ENCODE measurements at regions not wholly inside any gene's neighbourhood (a gene's known extent, or its start where the extent isn't known, plus 50 kb on each side); places are given as distances from the start of the nearest gene placed in this dataset.

GRCh38 chr3:147216143-147216673 is 190.1 kb downstream of the ZIC4 start:
- Histone ChIP-seq H3K4me1 (ENCODE audit: insufficient read depth, low read length, poor library complexity, severe bottlenecking) (no peaks in the 10 kb centered on the region), H3K9me3 (ENCODE audit: insufficient read depth, low read depth, low read length) (no peaks in the 10 kb centered on the region), H3K9me2 (replicated peaks; ENCODE audit: low read depth, low read length) (no peaks in the 10 kb centered on the region), H3F3A (ENCODE audit: low read depth) (no peaks in the 10 kb centered on the region), H3K9ac (ENCODE audit: low read depth, low read length, poor library complexity, severe bottlenecking) (no peak overlapping the region), H3K4me2 (ENCODE audit: low read depth, low read length, poor library complexity, severe bottlenecking) (no peak overlapping the region), H3K4me3 (ENCODE audit: low read length, poor library complexity, severe bottlenecking) (no peak overlapping the region), H3K27me3 (ENCODE audit: insufficient read depth, low read length, poor library complexity, severe bottlenecking) (no peaks in the 10 kb centered on the region), H3K36me3 (ENCODE audit: insufficient read depth, low read length) (no peaks in the 10 kb centered on the region), H2AFZ (ENCODE audit: low read length) (no peak overlapping the region), H4K20me1 (ENCODE audit: insufficient read depth, low read length, poor library complexity, severe bottlenecking) (no peaks in the 10 kb centered on the region), H3K79me2 (ENCODE audit: insufficient read depth, low read length) (no peaks in the 10 kb centered on the region)
- TF ChIP-seq, protein P1, sequence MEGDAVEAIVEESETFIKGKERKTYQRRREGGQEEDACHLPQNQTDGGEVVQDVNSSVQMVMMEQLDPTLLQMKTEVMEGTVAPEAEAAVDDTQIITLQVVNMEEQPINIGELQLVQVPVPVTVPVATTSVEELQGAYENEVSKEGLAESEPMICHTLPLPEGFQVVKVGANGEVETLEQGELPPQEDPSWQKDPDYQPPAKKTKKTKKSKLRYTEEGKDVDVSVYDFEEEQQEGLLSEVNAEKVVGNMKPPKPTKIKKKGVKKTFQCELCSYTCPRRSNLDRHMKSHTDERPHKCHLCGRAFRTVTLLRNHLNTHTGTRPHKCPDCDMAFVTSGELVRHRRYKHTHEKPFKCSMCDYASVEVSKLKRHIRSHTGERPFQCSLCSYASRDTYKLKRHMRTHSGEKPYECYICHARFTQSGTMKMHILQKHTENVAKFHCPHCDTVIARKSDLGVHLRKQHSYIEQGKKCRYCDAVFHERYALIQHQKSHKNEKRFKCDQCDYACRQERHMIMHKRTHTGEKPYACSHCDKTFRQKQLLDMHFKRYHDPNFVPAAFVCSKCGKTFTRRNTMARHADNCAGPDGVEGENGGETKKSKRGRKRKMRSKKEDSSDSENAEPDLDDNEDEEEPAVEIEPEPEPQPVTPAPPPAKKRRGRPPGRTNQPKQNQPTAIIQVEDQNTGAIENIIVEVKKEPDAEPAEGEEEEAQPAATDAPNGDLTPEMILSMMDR (conservative IDR thresholded peaks at IDR 0.05; ENCODE audit: low read length) = no peak
- no peak for TF ChIP-seq EZH2phosphoT487 (IDR thresholded peaks at IDR 0.05; ENCODE audit: borderline replicate concordance)

DNA sequence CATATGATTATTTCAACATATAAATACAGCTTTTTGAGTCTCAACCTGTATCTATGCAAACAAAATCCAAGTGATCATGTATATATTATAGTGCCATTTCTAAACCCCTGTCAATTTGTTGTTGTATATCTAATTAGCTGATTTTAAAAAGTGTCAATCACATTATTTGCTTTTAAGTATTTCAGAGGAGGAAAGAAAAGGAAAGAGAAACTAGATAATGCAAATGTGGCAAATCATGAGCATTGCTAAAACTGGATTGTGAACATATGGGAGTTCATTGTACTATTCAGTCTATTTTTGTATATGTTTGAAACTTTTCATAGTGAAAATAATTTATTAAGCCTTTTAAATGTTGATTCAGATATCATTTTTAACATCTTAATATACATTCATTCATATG is 190.7 kb downstream of the ZIC4 start:
- no peaks in the 10 kb centered on the region for H3K36me3 ChIP-seq (ENCODE audit: insufficient read depth, low read length)
- H4K20me1 ChIP-seq (ENCODE audit: insufficient read depth, low read length, poor library complexity, severe bottlenecking) = no peaks in the 10 kb centered on the region
- H3K9me3 ChIP-seq (ENCODE audit: insufficient read depth, low read depth, low read length) = no peaks in the 10 kb centered on the region
- TF ChIP-seq EZH2phosphoT487 (IDR thresholded peaks at IDR 0.05; ENCODE audit: borderline replicate concordance) = no peak
- TF ChIP-seq, protein P1 (conservative IDR thresholded peaks at IDR 0.05; ENCODE audit: low read length) = no peak
- no peaks in the 10 kb centered on the region for H3K79me2 ChIP-seq (ENCODE audit: insufficient read depth, low read length)
- no peaks in the 10 kb centered on the region for H3K4me1 ChIP-seq (ENCODE audit: insufficient read depth, low read length, poor library complexity, severe bottlenecking)
- no peaks in the 10 kb centered on the region for H3K9me2 ChIP-seq (replicated peaks; ENCODE audit: low read depth, low read length)
- no peak overlapping the region for H3K9ac ChIP-seq (ENCODE audit: low read depth, low read length, poor library complexity, severe bottlenecking)
- H3K27me3 ChIP-seq (ENCODE audit: insufficient read depth, low read length, poor library complexity, severe bottlenecking) = no peaks in the 10 kb centered on the region
- H3K4me2 ChIP-seq (ENCODE audit: low read depth, low read length, poor library complexity, severe bottlenecking) = no peak overlapping the region
- no peaks in the 10 kb centered on the region for H3F3A ChIP-seq (ENCODE audit: low read depth)
- H2AFZ ChIP-seq (ENCODE audit: low read length) = no peak overlapping the region
- H3K4me3 ChIP-seq (ENCODE audit: low read length, poor library complexity, severe bottlenecking) = no peak overlapping the region

DNA sequence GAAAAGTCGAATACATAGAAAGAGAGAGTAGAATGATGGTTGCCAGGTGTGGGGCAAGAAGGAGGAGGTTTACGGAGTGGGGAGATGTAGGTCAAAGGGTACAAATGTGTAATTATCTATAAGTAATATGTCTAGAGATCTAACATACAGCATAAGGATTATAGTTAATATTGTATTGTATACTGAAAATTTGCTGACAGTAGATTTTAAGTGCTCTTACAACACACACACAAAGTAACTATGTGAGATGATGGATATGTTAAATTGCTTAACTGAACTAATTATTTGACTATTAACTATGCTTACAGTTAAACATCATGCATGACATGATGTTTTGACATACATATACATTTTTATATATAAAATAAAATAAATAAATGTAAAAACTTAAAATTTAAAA is 192.7 kb downstream of the ZIC4 start:
- no peaks in the 10 kb centered on the region for H3K9me2 ChIP-seq (replicated peaks; ENCODE audit: low read depth, low read length)
- no peaks in the 10 kb centered on the region for H3K9me3 ChIP-seq (ENCODE audit: insufficient read depth, low read depth, low read length)
- TF ChIP-seq, protein P1 (conservative IDR thresholded peaks at IDR 0.05; ENCODE audit: low read length) = no peak
- no peak for TF ChIP-seq EZH2phosphoT487 (IDR thresholded peaks at IDR 0.05; ENCODE audit: borderline replicate concordance)
- H2AFZ ChIP-seq (ENCODE audit: low read length) = no peak overlapping the region
- no peaks in the 10 kb centered on the region for H3F3A ChIP-seq (ENCODE audit: low read depth)
- H3K9ac ChIP-seq (ENCODE audit: low read depth, low read length, poor library complexity, severe bottlenecking) = no peak overlapping the region
- no peaks in the 10 kb centered on the region for H3K4me1 ChIP-seq (ENCODE audit: insufficient read depth, low read length, poor library complexity, severe bottlenecking)
- H3K36me3 ChIP-seq (ENCODE audit: insufficient read depth, low read length) = no peaks in the 10 kb centered on the region
- H3K4me3 ChIP-seq (ENCODE audit: low read length, poor library complexity, severe bottlenecking) = no peak overlapping the region
- no peaks in the 10 kb centered on the region for H4K20me1 ChIP-seq (ENCODE audit: insufficient read depth, low read length, poor library complexity, severe bottlenecking)
- no peaks in the 10 kb centered on the region for H3K27me3 ChIP-seq (ENCODE audit: insufficient read depth, low read length, poor library complexity, severe bottlenecking)
- H3K79me2 ChIP-seq (ENCODE audit: insufficient read depth, low read length) = no peaks in the 10 kb centered on the region
- no peak overlapping the region for H3K4me2 ChIP-seq (ENCODE audit: low read depth, low read length, poor library complexity, severe bottlenecking)
